GM19193 (cell line): ENCODE measurements at regions not wholly inside any gene's neighbourhood (a gene's known extent, or its start where the extent isn't known, plus 50 kb on each side); places are given as distances from the start of the nearest gene placed in this dataset.

Experiments
- POLR2A ChIP-seq: IDR thresholded peaks from 4 replicates; pipeline ENCODE4 v1.6.1; 2011; ENCODE audit not compliant: insufficient read depth, insufficient read length; ENCODE audit errors: extremely low read depth

- TF ChIP-seq POLR2A: no peak
Measured at GRCh38 chr17:30597776-30598288, 120.6 kb downstream of the GOSR1 start.

DNA sequence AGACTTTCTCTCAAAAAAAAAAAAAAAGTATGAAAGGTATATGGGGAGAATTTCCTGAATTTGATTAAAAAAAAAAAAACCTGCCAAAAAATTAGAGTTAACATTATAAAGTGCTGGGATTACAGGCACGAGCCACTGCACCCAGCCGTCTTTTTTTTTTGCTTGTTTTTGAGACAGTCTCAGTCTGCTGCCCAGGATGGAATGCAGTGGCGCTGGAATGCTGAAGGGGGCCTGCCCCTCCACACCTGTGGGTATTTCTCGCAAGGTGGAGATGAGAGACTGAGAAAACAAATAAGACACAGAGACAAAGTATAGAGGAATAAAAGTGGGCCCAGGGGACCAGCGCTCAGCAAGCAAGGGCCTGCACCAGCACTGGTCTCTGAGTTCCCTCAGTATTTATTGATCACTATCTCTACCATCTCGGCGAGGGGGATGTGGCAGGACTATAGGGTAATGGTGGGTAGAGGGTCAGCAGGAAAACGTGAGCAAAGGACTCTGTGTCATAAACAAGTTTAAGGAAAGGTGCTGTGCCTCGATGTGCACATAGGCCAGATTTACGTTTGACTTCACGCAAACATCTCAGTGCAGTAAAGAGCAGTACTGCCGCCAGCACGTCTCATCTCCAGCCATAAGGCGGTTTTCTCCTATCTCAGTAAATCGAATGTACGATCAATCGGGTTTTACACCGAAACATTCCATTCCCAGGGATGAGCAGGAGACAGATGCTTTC, 117.2 kb downstream of the GOSR1 start:
- TF ChIP-seq POLR2A: no peak

DNA sequence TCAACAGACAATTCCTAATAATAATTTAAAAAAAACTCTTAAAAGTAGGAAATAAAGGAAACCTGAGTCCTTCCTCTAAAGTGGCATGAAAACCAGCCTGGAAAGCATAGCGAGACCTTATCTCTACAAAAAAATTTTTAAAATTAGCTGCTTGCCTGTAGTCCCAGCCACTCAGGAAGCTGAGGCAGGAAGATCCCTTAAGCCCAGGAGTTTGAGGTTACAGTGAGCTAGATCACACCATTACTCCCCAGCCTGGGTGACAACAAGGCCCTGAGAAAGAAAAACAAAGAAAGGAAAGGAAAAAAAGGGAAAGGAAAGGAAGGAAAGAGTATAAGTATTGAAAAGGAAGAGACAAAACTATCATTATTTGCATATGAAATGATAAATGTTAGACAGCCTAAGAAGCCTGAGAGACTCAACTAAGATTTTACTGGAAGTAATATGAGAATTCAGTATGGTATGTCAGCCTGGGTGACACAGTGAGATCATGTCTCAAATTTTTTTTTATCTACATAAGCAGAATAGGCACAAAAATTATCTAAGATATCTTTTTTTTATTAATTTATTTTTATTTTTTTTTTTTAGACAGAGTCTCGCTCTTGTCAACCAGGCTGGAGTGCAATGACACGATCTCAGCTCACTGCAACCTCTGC, 113.0 kb downstream of the GOSR1 start:
- TF ChIP-seq POLR2A: no peak

- no peak for TF ChIP-seq POLR2A
Measured at GRCh38 chr17:30589431-30589830, 112.2 kb downstream of the GOSR1 start.

- no peak for TF ChIP-seq POLR2A
Measured at GRCh38 chr17:30588798-30589247, 111.6 kb downstream of the GOSR1 start.

- TF ChIP-seq POLR2A: no peak
Measured at GRCh38 chr17:30586818-30587595, 109.8 kb downstream of the GOSR1 start.

DNA sequence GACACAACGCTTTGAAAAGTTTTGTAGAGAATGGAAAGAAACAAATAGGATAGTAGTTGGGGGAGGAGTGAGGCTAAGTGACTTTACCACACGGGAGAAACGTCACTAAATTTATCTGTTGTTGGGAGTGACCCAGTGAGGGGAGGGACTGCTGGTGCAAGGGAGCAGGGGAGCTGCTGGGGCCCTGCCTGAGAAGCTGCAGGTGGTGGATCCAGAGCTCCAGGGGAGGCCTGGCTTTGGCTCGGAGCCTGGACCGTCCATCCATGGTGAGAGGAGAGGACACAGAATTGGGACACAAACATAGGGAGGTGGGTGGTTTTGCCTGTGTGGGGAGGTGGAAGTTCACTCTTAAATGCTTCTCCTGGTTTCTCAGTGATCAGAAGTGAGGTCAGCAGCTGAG, 107.6 kb downstream of the GOSR1 start:
- TF ChIP-seq POLR2A: no peak

GRCh38 chr17:30580916-30581315, 103.7 kb downstream of the GOSR1 start:
- no peak for TF ChIP-seq POLR2A

DNA sequence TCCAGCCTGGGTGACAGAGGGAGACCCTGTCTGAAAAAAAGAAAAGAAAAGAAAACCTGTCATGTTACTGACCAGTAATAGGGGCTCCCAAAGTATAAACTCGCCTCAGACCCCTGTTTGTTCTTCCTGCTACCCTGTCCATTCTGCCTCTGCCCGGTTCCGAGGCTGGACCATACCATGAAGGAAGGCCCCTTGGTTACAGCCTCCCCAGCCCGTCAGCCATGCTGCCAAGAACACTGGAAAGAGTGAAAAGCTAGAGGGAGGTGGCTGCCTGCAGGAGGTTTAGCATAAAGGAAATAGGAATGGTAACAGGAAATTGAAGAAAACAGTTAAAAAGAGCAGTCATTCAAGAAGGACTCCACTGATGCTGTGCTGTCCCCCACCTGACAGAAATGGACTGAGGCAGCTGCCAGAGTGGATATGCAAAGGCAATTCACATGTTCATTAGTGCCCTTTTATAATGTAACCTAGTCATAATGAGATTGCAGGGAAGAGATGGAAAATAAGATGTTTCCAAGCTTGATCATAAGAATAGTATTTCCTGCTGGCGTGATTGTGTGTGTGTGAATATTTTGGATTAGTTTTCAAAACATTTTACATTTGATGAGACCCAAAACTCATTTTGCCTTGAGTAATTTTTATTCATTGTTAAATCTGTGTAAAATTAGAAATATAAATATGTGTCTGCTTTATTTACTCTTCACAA, 102.6 kb downstream of the GOSR1 start:
- no peak for TF ChIP-seq POLR2A
